ENCODE measurements at regions not wholly inside any gene's neighbourhood (a gene's known extent, or its start where the extent isn't known, plus 50 kb on each side); places are given as distances from the start of the nearest gene placed in this dataset.

DNA sequence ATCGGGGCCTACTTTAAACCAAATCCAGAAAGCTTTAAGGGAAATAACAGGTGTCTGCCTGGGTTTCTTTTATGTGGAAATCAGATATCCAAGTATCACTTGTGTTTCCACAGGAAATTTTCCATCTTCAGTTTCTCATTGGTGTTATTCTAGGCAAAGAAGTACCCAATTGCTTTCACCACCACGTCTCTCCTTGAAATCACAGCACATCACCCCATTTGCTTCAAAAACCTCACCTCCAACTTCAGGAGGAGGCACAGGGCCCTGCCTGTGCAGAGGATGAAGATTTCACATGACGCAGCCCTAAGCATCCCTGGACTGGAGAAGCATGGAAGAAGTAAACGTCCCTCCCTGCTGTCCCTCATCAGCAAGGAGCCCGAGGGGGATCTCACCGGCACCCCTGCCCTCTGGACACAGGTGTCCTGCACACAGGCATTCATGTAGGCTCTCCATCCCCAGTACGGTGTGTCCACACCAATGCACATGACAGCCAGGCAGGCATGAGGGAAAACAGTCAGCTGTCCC lies 182.3 kb downstream of the TBXT start:
- TF ChIP-seq, protein P1, sequence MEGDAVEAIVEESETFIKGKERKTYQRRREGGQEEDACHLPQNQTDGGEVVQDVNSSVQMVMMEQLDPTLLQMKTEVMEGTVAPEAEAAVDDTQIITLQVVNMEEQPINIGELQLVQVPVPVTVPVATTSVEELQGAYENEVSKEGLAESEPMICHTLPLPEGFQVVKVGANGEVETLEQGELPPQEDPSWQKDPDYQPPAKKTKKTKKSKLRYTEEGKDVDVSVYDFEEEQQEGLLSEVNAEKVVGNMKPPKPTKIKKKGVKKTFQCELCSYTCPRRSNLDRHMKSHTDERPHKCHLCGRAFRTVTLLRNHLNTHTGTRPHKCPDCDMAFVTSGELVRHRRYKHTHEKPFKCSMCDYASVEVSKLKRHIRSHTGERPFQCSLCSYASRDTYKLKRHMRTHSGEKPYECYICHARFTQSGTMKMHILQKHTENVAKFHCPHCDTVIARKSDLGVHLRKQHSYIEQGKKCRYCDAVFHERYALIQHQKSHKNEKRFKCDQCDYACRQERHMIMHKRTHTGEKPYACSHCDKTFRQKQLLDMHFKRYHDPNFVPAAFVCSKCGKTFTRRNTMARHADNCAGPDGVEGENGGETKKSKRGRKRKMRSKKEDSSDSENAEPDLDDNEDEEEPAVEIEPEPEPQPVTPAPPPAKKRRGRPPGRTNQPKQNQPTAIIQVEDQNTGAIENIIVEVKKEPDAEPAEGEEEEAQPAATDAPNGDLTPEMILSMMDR (IDR thresholded peaks at IDR 0.05): no peak
- TF ChIP-seq POLR2A (IDR thresholded peaks at IDR 0.05): no peak

Measured in lower leg skin (tissue), 3 donors.